NCI-H2107 treated with DMSO at 0.1 percent for 48 hours (cell line): ENCODE measurements at regions not wholly inside any gene's neighbourhood (a gene's known extent, or its start where the extent isn't known, plus 50 kb on each side); places are given as distances from the start of the nearest gene placed in this dataset.
"Not testable (repeated sequence)": the region's sequence is repeated elsewhere in the genome, so short reads cannot be mapped to it uniquely, and the experiment has no call there.

ENCODE experiments used
- DNase-seq: peaks from one replicate; lab custom pipeline; 2025; ENCODE audit not compliant: unreplicated experiment; lab: John Stamatoyannopoulos, UW

DNA sequence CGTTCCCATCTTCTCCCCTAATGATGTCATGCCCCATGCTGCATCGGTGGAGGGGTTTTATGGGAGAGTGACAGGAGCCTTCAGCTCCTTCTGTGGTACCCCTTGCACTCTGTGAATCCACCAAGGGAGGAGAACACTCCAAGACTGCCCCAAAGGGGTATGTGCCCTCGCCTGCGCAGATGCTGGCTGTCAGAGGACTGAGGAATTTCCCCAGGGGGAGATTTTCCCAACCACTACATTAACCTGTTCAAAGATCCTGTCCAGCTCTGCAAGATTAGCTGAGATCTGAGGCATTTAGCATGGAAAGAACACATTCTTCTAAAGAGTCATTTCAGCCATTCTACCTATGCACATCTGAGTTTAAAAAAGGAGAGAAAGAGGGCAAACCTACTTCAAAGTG lies 143.2 kb upstream of the ITGA6 start:
- DNase-seq: no peak

GRCh38 chr2:172285010-172285621 lies 142.3 kb upstream of the ITGA6 start:
- DNase-seq: peak; percentile 29

DNA sequence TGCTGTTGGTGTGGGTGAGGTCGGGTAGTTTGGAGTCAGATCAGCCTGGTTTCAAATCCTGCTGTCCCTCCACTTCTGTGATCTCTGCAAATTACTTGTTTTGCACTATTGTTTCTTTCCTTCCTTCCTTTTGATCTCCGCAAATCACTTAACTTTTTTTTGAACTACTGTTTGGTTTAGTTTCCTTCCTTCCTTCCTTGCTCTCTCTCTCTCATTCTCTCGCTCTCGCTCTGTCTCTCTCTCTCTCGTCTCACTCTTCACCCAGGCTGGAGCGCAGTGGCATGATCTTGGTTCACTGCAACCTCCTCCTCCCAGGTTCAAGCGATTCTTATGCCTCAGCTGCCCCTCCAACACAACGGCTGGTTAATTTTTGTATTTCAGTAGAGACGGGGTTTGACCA lies 141.6 kb upstream of the ITGA6 start:
- DNase-seq: no peak

GRCh38 chr2:172287190-172287589 lies 140.2 kb upstream of the ITGA6 start:
- no peak for DNase-seq

DNA sequence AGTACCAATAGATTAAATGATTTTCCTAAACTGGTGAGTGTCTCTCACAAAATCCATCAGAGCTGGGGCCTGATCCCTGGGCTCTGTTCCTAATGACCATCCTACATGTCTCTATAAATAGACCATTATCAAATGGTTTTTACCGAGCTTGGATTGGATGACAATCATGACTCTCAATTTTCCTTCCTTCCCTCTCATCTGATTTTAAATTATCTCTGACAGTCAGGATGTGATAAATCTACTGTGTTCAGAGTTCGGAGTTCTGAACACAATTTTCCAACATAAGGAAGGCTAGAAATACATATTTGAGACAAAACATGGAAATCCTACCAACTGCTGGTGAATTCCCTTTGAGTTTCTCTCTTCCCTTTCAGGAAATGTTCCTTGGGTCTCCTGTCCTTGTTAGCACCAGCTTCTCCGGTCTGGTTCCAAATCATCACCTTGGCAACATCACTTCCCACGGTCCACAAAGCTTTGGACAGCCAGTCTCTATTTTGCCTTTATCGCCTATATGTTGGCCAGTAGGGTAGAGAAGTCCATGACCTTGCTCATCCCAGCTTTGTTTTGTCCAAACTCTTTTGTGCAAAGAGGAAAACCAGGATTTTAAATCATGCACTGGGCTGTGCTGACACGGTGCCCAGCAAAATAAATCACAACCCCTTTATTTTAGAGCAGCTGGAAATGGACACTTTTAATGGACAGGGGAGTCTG lies 139.6 kb upstream of the ITGA6 start:
- no peak for DNase-seq

DNA sequence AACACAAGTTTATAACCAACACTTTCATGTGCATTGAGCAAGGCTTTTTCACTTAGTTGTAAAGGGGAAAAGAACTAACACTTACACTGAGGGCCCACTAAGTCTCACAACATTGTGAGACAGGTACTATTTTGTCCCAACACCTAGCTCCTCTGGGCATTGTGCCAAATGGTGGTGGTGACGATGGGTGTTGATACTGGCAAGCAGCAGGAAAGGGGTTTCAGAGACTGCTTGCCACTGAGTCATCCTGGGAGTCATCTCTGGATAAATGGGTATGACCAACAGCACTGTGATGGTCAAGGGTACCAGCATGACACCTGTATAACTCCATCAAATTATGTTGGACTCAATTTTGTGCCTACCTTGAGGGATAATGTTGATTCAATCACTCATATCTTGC lies 138.8 kb upstream of the ITGA6 start:
- DNase-seq: no peak

- DNase-seq: no peak
Measured at GRCh38 chr2:172293952-172294351, 133.4 kb upstream of the ITGA6 start.

DNA sequence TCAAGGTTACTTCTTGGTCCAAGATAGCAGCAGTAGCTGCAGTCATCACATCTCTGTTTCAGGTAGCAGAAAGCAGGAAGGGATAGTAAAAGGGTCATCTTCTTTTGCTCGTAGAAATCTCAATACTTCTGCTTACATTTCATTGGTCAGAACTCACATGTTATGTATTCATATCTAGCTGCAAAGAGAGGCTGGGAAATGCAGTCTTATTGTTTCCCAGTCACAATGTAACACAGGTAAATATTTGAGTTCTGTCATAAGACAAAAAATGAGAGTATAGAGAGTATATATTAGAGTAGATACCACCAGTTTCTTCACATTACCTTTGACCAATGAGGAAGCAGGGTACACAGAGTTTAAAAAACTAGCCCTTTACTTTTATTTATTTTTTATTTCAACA lies 132.4 kb upstream of the ITGA6 start:
- DNase-seq: no peak

DNA sequence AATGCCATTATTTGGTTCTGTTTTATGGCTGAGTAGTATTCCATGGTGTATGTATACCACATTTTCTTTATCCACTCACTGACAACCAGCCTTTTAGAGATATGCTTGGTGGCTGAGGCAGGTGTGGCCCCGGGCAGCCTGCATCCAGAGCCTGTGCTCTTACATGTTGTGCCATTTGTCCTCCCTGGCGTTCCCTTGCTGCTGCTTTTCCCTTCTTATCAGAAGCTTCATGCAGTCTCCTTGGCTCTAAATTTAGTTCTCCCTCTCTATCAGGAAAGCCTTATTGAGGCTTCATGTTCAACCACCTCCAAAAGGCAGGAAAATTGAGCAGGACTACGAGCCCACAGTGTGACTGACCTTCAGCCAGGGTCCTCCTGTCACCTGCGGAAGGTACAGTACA lies 131.7 kb upstream of the ITGA6 start:
- no peak for DNase-seq

GRCh38 chr2:172296267-172297046 lies 130.9 kb upstream of the ITGA6 start:
- DNase-seq: no peak

DNA sequence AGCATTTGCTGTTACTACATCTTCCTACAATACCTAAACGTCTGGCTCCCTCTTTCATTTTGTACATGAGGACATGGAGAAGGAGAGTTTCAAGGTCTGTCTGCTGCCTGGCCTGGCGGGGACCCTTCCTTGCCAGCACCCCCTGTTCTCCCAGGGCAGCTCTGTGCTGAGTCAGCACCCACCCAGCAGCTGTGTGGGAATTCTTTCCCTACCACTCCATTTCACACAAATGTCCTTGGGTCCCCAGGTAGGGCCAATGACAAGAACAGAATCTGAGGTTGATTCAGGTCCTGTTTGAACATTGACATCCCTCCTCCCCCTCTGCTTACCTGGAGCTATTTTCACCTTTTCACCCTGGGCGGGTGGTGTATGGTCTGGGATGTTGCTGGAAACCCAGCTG lies 129.9 kb upstream of the ITGA6 start:
- no peak for DNase-seq

DNA sequence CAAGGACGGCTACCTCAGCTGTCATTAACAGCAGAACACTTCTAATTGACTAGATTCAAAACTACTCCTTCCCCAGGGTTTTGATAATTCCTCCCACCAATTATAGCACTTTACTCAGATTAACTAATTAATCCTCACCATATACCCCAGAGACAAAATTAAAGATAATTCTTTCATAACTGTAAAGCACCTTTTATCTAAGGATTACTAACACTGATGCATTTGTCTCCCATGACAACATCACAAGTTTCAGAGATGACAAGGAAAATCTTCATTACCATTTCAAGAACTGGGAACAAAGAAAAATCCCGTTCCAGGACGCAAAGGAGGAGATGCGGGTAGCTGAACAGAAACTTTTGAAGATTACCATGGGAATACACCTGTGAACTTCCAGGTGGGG lies 129.4 kb upstream of the ITGA6 start:
- no peak for DNase-seq

- peak; percentile 34 for DNase-seq
Measured at GRCh38 chr2:172299741-172300140, 127.6 kb upstream of the ITGA6 start.

GRCh38 chr2:172300851-172301250 lies 126.5 kb upstream of the ITGA6 start:
- DNase-seq: no peak

DNA sequence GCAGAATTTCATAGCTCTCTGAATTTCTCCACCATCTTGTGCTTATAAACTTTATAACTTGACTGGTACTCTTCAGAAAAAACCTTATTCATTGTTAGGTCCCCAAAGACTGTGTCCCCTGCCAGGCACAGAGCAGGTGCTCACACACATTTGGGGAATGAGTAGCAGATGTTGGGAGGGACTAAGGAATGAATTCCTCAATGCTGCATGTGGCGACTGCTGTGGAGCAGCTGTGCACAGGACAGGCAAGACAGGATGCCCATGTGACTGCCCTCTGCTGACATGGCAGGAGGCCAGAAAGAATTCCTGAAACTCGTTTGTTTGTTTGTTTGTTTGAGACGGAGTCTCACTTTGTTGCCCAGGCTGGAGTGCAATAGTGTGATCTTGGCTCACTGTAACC lies 122.3 kb upstream of the ITGA6 start:
- DNase-seq: no peak

GRCh38 chr2:172307800-172308199 lies 119.6 kb upstream of the ITGA6 start:
- DNase-seq: no peak

DNA sequence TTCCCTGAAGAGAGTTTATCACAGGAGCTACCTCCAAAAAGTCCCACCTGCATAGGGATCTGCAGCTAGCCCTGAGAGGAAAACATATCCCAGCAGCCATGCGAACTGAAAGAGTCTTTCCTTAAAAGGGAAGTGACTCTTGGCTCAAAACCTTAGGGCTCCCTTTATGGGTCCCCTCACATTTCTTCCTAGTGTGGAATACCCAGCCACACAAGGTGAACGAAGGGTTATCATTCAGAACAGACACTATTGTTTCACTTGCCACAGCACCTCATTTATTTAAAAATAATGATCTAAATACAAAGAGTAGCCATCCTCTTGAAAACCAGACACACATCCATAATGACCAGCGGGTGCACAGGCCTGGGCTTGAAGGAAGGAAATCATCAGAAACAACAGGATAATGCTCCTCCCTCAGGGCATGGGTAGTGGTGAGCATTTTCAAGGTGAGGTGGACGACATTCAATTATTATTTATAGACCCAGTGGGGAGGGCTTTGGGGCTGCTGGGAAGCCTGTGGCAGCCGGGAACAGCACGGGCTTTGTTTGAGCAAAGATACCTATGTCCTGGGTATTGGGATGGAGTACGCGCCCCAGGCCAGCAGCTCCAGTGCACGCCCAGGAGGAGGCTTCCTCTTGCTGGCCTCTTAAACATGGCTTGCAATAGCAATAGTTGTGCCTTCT lies 119.0 kb upstream of the ITGA6 start:
- no peak for DNase-seq

GRCh38 chr2:172311921-172312345 lies 115.5 kb upstream of the ITGA6 start:
- no peak for DNase-seq

GRCh38 chr2:172313715-172314341 lies 113.6 kb upstream of the ITGA6 start:
- no peak for DNase-seq

DNA sequence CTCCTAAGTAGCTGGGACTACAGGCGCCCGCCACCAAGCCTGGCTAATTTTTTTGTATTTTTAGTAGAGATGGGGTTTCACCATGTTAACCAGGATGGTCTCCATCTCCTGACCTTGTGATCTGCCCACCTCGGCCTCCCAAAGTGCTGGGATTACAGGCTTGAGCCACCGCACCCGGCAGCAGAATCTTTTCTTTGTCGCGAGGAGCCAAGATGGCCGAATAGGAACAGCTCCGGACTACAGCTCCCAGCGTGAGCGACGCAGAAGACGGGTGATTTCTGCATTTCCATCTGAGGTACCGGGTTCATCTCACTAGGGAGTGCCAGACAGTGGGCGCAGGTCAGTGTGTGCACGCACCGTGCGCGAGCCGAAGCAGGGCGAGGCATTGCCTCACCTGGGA lies 112.3 kb upstream of the ITGA6 start:
- not testable (repeated sequence) for DNase-seq

GRCh38 chr2:172322049-172322448 lies 105.3 kb upstream of the ITGA6 start:
- no peak for DNase-seq
